Immature natural killer cell (primary cell): ENCODE measurements at regions not wholly inside any gene's neighbourhood (a gene's known extent, or its start where the extent isn't known, plus 50 kb on each side); places are given as distances from the start of the nearest gene placed in this dataset.

Experiments used
- DNase-seq, 3 donors: peaks; one replicate each; pipeline ENCODE4 v3.0.0; 2022; ENCODE audit warnings: mixed read lengths in 1 of 3
- H3K27ac Mint-ChIP-seq, 6 donors: one replicate each; pipeline ENCODE4 v1.8.0; 2020; ENCODE audit warnings: mixed read lengths in 6 of 6, mild to moderate bottlenecking in 5 of 6, inconsistent platforms in 4 of 6, moderate library complexity in 3 of 6
- H3K27me3 Mint-ChIP-seq, 3 donors: one replicate each; pipeline ENCODE4 v1.8.0; 2020 to 2021; ENCODE audit warnings: low read depth in 3 of 3, mild to moderate bottlenecking in 3 of 3, mixed read lengths in 3 of 3, moderate library complexity in 3 of 3, inconsistent platforms in 1 of 3
- H3K36me3 Mint-ChIP-seq, 3 donors: one replicate each; pipeline ENCODE4 v1.8.0; 2020; ENCODE audit warnings: mixed read lengths in 3 of 3, inconsistent platforms in 2 of 3, mild to moderate bottlenecking in 2 of 3
- H3K4me1 Mint-ChIP-seq, 2 donors: one replicate each; pipeline ENCODE4 v1.8.0; 2020; ENCODE audit warnings: inconsistent platforms in 2 of 2, mild to moderate bottlenecking in 2 of 2, mixed read lengths in 2 of 2, moderate library complexity in 1 of 2
- H3K4me3 Mint-ChIP-seq, 5 donors: one replicate each; pipeline ENCODE4 v1.8.0; 2020; ENCODE audit warnings: mild to moderate bottlenecking in 5 of 5, mixed read lengths in 5 of 5, inconsistent platforms in 3 of 5, moderate library complexity in 3 of 5
- H3K9me3 Mint-ChIP-seq, 6 donors: one replicate each; pipeline ENCODE4 v1.8.0; 2020; ENCODE audit warnings: mild to moderate bottlenecking in 6 of 6, mixed read lengths in 6 of 6, inconsistent platforms in 4 of 6, moderate library complexity in 3 of 6

DNA sequence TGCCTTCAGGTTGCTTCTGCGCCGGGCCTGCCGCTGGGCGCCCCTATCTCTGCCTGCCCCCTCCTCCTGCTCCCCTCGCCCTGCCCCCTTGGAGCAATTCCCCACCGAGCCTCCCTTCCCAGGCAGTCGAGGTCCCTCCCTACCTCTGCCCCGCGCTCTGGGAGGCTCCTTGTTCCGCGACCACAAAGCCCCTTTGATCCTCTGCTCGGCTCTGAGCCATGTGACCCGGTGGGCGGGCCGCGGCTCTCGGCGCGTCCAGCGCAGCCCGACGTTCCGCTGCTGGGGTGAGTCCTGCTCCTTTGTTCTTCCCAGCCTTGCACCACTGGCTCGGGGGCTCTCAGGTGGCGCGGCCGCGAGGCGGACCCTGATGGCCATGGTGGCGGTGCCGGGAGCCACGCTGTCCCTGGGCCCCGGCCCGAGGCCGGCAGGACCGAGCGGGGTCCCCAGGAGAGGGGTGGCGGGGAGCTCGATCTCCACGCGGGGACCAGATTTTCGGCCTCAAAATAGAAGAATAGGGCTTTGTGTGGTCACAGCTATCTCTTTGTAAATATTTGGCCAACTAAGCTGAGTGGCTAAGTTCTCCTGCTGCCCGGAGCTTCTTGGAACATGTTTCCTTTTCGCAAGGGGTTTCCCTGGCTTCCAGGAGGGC is 310.6 kb downstream of the SEC14L1 start:
- Mint-ChIP-seq H3K9me3 (no peaks in the 10 kb centered on the region), H3K4me1 (peaks cover 88% of the 10 kb centered on the region in 2 donors), H3K4me3 (peak overlapping the region; percentile 89 to 97 (median 96)), H3K27me3 (peaks cover 5 to 15% (median 15%) of the 10 kb centered on the region in 3 donors), H3K36me3 (peaks cover 7% of the 10 kb centered on the region in 3 donors), H3K27ac (peak overlapping the region; percentile 93 to 99 (median 98))
- peak; percentile 63 to 70 (median 68) for DNase-seq

DNA sequence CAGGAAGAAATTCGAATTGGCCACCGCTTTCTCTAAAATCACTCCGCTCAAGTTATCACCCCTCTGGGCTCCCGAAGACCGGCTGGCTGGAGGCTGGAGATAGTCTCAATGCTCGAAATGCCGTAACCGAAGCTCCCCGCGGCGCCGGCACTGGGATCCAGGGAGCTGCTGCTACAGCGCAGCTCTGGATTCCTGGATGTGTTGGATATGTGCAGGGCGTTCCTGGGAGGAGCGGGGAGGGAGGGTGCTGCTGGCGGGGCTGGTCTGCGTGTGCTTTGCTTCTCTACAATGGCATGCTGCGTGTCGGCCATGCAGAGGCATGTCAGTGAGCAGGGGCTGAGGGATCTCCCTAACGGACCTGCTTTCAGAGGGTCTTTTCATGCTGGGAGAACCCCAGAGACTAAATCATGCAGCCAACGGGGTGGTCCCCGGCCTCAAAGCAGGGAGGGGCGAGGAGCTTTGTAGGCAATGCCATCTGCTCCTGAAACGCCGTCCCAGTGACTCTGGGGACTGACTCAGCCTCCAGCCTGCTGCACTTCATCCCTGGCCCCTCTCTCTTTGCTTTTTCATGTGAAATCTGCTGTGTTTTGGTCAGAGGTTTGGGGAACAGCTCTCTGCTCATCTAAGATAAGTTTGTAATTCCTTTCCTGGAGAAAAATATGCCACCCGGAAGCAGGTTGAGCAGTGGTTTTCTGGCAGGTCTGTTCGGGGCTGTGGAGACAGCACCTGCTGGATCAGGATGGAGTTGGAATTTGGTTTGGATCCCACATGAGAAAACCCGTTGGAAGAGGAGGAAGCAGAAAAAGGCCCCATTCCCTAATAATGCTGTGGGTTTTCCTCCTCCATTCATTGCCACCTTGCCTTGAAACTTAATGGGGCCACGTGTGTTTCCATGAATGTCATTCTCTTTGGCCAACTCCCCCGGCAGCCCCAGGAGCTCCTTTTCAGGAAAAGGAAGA is 311.4 kb downstream of the SEC14L1 start:
- H3K27me3 Mint-ChIP-seq: peaks cover 5 to 15% (median 15%) of the 10 kb centered on the region in 3 donors
- no peak for DNase-seq
- H3K36me3 Mint-ChIP-seq: peaks cover 7% of the 10 kb centered on the region in 3 donors
- H3K27ac Mint-ChIP-seq: peak overlapping the region; percentile 93 to 99 (median 98)
- peak overlapping the region; percentile 89 to 97 (median 96) for H3K4me3 Mint-ChIP-seq
- H3K9me3 Mint-ChIP-seq: no peaks in the 10 kb centered on the region
- peaks cover 86 to 88% of the 10 kb centered on the region in 2 donors for H3K4me1 Mint-ChIP-seq

DNA sequence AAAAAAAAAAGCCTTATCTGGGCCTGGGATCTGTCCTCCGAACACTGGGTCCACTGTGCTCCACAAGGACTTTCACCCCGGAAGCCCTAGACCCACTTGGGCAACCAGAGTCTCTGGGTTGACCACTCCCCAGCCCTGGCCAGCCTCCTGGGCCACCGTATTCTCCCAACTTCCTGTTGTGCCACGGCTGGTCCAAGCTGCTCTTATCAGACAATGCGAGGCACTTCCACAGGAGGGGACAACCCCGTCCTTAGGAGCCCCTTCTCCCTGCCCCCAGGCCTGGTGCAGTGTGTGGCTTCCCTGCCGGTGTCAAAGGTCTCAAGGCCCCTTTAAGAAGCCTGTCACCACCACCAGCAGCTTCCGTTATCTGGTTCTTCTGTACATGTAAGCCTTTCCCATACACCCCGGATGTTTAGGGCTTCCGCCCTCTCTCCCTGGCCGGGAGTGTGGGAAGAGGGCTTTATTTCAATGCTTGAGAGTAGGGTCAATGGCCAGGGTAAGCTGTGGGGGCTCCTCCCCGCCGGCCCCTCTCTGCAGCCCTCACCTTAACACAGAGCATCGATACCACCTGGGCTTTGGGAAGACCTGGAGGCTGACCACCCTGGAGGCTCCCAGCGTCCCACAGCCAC is 313.0 kb downstream of the SEC14L1 start:
- Mint-ChIP-seq H3K4me3 (peak overlapping the region; percentile 89 to 97 (median 96)), H3K27me3 (peaks cover 5 to 22% (median 15%) of the 10 kb centered on the region in 3 donors), H3K36me3 (peaks cover 7% of the 10 kb centered on the region in 3 donors), H3K9me3 (peaks cover 0 to 3% (median 0%) of the 10 kb centered on the region in 6 donors), H3K27ac (peak overlapping the region; percentile 93 to 99 (median 98)), H3K4me1 (peaks cover 87 to 92% of the 10 kb centered on the region in 2 donors)
- peak; percentile 51 to 62 (median 59) for DNase-seq

DNA sequence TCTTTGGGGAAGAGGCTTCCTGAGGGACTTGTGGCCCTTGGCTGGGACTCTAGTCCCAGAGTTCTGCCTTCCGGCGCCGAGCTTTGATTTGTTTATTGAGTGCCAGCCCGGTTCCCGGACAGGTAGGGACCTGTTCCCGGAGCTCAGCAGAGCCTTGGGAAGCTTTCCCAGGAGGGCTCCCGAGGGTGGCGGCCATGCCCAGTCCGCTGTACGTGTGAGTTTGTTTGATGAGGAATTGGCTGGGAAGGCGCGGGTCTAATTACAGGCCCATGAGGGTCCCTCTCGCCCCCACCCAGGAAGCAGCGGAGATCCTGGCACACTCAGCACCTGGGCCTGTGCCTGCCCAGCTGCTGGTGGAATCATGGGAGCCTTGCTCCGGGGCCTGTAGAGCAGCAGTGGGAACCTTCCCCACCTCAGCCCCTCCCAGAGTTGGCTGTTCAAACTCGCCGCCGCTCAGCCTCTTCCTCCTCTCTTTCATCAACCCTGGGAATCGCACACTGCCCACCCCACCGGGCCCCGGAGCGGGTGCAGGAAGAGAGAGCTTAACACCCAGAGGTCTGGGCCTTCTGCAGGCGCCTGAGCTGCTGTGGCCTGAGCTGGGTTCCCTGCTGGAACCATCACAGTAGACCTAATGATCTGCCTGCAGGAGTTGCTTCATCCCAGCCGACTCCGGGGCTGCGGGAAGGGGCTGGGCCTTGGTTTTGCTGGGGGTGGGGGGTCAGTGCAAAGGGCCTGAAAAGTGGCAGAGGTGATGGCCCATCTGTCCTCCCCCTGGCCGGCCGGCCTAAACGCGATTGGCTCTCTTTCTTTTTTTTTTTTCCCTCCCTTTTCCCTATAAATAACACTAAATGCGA is 313.7 kb downstream of the SEC14L1 start:
- Mint-ChIP-seq H3K27me3 (peaks cover 5 to 21% (median 15%) of the 10 kb centered on the region in 3 donors), H3K27ac (peak overlapping the region; percentile 93 to 99 (median 98)), H3K4me1 (peaks cover 87 to 93% of the 10 kb centered on the region in 2 donors), H3K4me3 (peak overlapping the region; percentile 89 to 97 (median 96)), H3K9me3 (peaks cover 0 to 3% (median 0%) of the 10 kb centered on the region in 6 donors), H3K36me3 (peaks cover 7% of the 10 kb centered on the region in 3 donors)
- no peak for DNase-seq

DNA sequence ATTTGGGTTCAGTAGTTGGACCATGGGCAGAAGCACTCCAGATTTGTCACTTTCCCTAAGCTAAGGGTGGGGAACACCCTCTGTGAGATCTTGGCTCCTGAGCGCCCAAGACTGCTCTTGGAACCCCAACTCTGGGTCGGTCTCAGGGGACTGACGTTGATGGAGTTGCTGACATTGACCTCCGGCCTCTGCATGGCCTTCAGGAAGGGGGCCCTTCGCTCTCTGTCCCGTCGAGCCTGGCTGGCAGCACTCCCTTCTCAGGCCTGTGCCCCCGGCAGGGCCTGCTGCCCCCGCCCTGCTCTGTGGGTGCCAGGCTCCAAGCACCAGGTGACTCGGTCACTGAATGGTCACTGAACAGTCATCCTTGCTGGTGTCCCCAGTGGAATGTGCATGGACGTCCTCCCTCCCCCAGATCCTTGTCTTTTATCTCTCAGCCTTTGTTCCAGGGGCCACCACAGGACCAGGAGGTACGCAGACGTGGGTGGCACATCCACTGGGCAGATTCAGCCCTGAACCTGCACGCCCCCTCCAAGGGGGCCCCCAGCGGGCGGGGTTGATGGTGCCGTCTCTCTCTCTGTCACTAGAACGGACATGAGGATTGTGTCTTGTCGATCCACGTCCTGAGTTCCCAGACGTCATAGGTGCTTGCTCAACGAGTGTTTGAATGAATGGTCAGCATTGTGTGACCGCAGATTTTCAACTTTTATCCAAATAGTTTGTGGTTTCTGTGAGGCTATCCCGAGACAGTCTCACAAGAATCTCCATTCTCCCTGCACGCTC is 314.5 kb downstream of the SEC14L1 start:
- peak overlapping the region; percentile 93 to 99 (median 98) for H3K27ac Mint-ChIP-seq
- H3K4me3 Mint-ChIP-seq: peak overlapping the region; percentile 89 to 97 (median 96)
- peaks cover 5 to 22% (median 11%) of the 10 kb centered on the region in 3 donors for H3K27me3 Mint-ChIP-seq
- H3K4me1 Mint-ChIP-seq: peaks cover 87 to 93% of the 10 kb centered on the region in 2 donors
- H3K36me3 Mint-ChIP-seq: peaks cover 7% of the 10 kb centered on the region in 3 donors
- H3K9me3 Mint-ChIP-seq: peaks cover 0 to 3% (median 0%) of the 10 kb centered on the region in 6 donors
- DNase-seq: no peak

DNA sequence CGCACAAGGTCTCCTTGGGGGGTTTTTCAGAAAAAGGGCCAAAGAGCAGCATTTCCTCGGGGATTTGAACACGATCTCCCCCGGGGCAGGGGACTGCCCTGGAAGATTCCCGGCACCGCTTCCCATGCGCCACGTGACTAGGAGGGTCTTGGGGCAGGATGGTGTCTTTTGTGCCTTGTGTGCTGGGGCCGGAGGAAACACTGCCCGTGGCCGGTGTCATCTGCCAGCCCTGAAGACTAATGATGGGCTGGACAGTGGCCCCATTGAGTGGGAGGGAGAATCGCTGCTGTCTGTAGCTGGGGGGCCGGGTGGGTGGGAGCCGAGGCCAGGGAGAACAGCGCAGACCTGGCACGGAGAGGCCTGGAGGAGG is 315.1 kb downstream of the SEC14L1 start:
- DNase-seq: no peak
- peaks cover 92 to 93% of the 10 kb centered on the region in 2 donors for H3K4me1 Mint-ChIP-seq
- H3K36me3 Mint-ChIP-seq: peaks cover 7% of the 10 kb centered on the region in 3 donors
- peak overlapping the region; percentile 89 to 97 (median 96) for H3K4me3 Mint-ChIP-seq
- peaks cover 0 to 3% (median 0%) of the 10 kb centered on the region in 6 donors for H3K9me3 Mint-ChIP-seq
- H3K27me3 Mint-ChIP-seq: peaks cover 5 to 21% (median 11%) of the 10 kb centered on the region in 3 donors
- H3K27ac Mint-ChIP-seq: peak overlapping the region; percentile 93 to 99 (median 98)

DNA sequence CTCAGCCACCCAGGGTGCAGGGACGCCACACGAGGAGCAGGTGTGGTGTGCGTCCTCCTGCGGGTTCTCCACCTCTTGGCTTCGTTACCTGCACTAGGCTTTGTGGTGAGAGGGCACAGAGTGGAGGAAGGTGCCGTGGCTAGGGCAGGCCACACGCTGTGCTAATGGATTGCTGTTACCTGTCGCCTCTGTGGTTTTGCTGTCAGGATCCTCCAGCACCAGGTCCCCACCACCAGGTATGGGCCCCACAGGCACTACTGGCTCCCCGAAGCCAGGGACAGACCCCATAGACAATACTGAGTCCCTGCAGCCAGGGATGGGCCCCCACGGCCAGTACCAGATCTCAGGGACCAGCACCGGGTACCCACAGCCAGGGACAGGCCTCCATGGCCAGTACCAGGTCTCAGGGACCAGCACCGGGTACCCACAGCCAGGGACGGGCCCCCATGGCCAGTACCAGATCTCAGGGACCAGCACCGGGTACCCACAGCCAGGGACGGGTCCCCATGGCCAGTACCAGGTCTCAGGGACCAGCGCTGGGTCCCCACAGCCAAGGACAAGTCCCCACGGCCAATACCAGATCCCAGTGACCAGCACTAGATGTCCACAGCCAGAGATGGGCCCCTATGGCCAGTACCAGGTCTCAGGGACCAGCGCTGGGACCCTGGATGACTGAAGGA is 315.6 kb downstream of the SEC14L1 start:
- H3K9me3 Mint-ChIP-seq: peaks cover 0 to 3% (median 0%) of the 10 kb centered on the region in 6 donors
- H3K36me3 Mint-ChIP-seq: peaks cover 7% of the 10 kb centered on the region in 3 donors
- H3K4me3 Mint-ChIP-seq: peak overlapping the region; percentile 35 to 97 (median 89)
- peaks cover 92 to 98% of the 10 kb centered on the region in 2 donors for H3K4me1 Mint-ChIP-seq
- peaks cover 5 to 16% (median 11%) of the 10 kb centered on the region in 3 donors for H3K27me3 Mint-ChIP-seq
- DNase-seq: no peak
- peak overlapping the region in 4 of 6 donors; percentile 97 to 99 (median 98) for H3K27ac Mint-ChIP-seq

DNA sequence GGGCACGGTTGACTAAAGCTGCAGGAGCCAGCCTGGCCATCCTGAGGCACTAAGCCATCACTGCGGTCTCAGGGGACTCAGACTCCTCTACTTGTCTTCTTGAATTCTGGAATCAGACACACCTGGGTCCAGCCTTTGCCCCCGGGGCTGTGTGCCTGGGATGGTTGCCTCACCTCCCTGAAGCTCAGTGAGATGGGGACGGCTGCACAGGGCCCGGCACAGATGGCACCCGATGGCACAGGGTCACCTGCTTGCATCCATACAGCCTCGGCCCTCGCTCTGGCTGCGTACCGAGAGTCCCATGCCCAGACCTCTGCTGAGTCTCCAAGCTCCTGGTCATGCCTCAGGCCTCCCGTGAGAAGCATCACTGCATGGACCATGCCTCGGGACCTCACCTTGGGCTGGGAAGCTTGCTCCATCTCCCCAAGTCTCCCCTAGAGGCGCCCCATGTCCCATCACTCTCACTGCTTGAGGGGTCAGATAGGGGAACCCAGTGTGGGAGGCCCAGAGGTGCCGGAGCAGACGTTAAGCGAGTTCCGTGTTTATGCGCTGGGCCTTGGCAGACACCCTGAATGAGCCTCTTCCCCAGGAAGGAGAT is 316.3 kb downstream of the SEC14L1 start:
- H3K4me1 Mint-ChIP-seq: peaks cover 94 to 98% of the 10 kb centered on the region in 2 donors
- peaks cover 5 to 16% (median 11%) of the 10 kb centered on the region in 3 donors for H3K27me3 Mint-ChIP-seq
- peak overlapping the region; percentile 91 to 98 (median 97) for H3K27ac Mint-ChIP-seq
- H3K9me3 Mint-ChIP-seq: peaks cover 0 to 3% (median 0%) of the 10 kb centered on the region in 6 donors
- H3K36me3 Mint-ChIP-seq: peaks cover 7% of the 10 kb centered on the region in 3 donors
- no peak for DNase-seq
- H3K4me3 Mint-ChIP-seq: peak overlapping the region; percentile 68 to 92 (median 73)

DNA sequence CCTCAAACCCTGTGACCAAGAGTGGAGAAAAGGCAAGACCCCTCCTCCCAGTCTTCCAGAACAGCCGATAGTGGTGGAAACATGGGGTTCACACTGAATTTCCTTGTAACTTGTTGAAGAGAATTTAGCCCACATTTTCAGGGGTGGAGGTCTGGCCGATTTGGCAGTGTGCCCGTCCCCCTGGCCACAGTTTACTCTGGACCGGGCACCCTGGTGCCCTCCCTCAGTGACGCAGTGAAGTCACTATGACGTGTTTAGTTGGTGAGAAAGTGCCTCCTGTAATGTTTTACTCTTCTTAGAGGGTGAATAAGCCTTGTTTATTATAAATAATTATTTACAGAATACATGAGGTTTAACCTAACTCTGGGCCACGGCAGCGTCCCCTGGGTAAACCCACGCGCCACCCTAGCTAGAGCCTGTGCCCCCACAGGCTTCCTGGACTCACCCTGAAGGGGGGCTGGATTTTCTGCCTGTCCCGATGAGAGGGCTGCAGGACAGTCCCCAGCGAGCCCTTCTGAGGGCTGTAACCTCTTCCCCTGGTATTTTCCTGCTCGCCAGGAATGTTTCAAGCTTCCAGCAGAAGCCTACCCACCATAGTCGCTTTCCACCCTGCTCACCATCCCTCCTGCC is 316.9 kb downstream of the SEC14L1 start:
- peak overlapping the region; percentile 91 to 98 (median 97) for H3K27ac Mint-ChIP-seq
- peak overlapping the region; percentile 68 to 92 (median 86) for H3K4me3 Mint-ChIP-seq
- peaks cover 4 to 15% (median 6%) of the 10 kb centered on the region in 3 donors for H3K27me3 Mint-ChIP-seq
- peaks cover 94 to 98% of the 10 kb centered on the region in 2 donors for H3K4me1 Mint-ChIP-seq
- H3K36me3 Mint-ChIP-seq: peaks cover 7% of the 10 kb centered on the region in 3 donors
- no peak for DNase-seq
- H3K9me3 Mint-ChIP-seq: peaks cover 0 to 3% (median 0%) of the 10 kb centered on the region in 6 donors

DNA sequence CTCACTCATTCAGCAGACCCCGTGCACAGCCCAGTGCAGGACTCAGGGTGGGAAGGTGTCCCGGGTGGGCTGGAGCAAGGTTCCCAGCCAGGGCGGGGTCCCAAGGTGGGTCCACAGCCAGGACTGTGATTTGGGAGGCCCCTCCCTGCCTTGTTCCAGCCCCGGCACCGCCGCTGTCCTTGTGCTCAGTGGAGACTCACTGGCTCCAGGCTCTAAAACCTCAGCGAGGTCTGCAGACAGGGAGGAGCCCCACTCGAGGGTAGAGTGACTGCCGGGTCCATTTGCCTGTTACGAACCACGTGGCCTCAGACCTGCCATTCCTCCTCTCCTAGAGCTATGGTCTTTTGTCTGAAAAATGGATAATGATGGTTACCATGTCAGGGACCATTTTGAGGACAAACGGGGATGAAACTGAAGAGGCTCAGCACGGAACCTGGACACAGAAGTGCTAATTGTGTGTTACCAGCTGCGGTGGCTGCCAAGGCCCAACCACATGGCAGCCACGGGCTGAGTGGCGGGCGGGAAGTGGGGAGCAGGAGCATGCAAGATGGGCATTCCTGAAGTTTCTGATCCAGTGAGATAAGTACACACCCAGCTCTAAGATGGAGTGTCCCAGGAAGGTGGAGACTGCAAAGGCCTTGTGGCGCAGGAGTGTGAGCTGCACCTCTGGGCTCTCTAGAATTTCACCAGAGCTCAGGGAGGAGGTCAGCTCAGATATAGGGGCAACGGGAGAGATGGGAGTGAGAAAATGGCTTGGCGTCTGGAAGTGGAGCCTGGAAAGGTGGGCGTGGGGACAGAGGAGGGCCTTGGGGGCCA is 317.6 kb downstream of the SEC14L1 start:
- peaks cover 7% of the 10 kb centered on the region in 3 donors for H3K36me3 Mint-ChIP-seq
- peaks cover 3 to 17% (median 6%) of the 10 kb centered on the region in 3 donors for H3K27me3 Mint-ChIP-seq
- DNase-seq: peak; percentile 46 to 55 (median 47)

More for the DNA sequence above, 317.6 kb downstream of the SEC14L1 start:
- Mint-ChIP-seq H3K27ac (peak overlapping the region; percentile 91 to 98 (median 97)), H3K9me3 (peaks cover 0 to 3% (median 0%) of the 10 kb centered on the region in 6 donors), H3K4me3 (peak overlapping the region; percentile 68 to 92 (median 86)), H3K4me1 (peaks cover 94 to 98% of the 10 kb centered on the region in 2 donors)
